HG03066 (cell line): ENCODE measurements at regions not wholly inside any gene's neighbourhood (a gene's known extent, or its start where the extent isn't known, plus 50 kb on each side); places are given as distances from the start of the nearest gene placed in this dataset.

Experiments
- ATAC-seq: cut with Tn5 transposase; IDR thresholded peaks from one replicate; pipeline ENCODE4 v1.9.1; 2021; ENCODE audit warnings: low read depth; ENCODE audit not compliant: unreplicated experiment

- no peak for ATAC-seq
These were observed 304.3 kb upstream of the UMPS start for GRCh38 chr3:124425972-124426371.

- ATAC-seq: no peak
These were observed 301.7 kb upstream of the UMPS start for GRCh38 chr3:124428372-124429128.

GRCh38 chr3:124429129-124429815 lies 301.0 kb upstream of the UMPS start:
- ATAC-seq: no peak

- no peak for ATAC-seq
These were observed 298.8 kb upstream of the UMPS start for GRCh38 chr3:124431331-124431994.

GRCh38 chr3:124434176-124434575 lies 296.1 kb upstream of the UMPS start:
- ATAC-seq: no peak

GRCh38 chr3:124435467-124435866 lies 294.8 kb upstream of the UMPS start:
- no peak for ATAC-seq

GRCh38 chr3:124438813-124439212 lies 291.4 kb upstream of the UMPS start:
- no peak for ATAC-seq

GRCh38 chr3:124439603-124440002 lies 290.6 kb upstream of the UMPS start:
- ATAC-seq: no peak

GRCh38 chr3:124441766-124442165 lies 288.5 kb upstream of the UMPS start:
- no peak for ATAC-seq

- ATAC-seq: no peak
These were observed 287.8 kb upstream of the UMPS start for GRCh38 chr3:124442463-124442862.

GRCh38 chr3:124443446-124443845 lies 286.8 kb upstream of the UMPS start:
- ATAC-seq: no peak

GRCh38 chr3:124444075-124444474 lies 286.2 kb upstream of the UMPS start:
- ATAC-seq: no peak

GRCh38 chr3:124444896-124445295 lies 285.4 kb upstream of the UMPS start:
- no peak for ATAC-seq

- no peak for ATAC-seq
These were observed 282.4 kb upstream of the UMPS start for GRCh38 chr3:124447845-124448244.

- no peak for ATAC-seq
These were observed 281.3 kb upstream of the UMPS start for GRCh38 chr3:124448954-124449353.

- no peak for ATAC-seq
These were observed 279.9 kb upstream of the UMPS start for GRCh38 chr3:124450366-124450765.

GRCh38 chr3:124451630-124452317 lies 278.5 kb upstream of the UMPS start:
- ATAC-seq: no peak

- no peak for ATAC-seq
These were observed 277.1 kb upstream of the UMPS start for GRCh38 chr3:124453189-124453588.

- no peak for ATAC-seq
These were observed 274.4 kb upstream of the UMPS start for GRCh38 chr3:124455891-124456290.

- ATAC-seq: no peak
These were observed 273.7 kb upstream of the UMPS start for GRCh38 chr3:124456506-124456905.

GRCh38 chr3:124459678-124460077 lies 270.6 kb upstream of the UMPS start:
- ATAC-seq: no peak
